BLaER1 treated with 17β-estradiol and CSF1 and Interleukin-3, amounts not matched to agents 10 nM and 100 nM (cell line): ENCODE measurements at regions not wholly inside any gene's neighbourhood (a gene's known extent, or its start where the extent isn't known, plus 50 kb on each side); places are given as distances from the start of the nearest gene placed in this dataset.

ENCODE experiments used
- H3K27ac ChIP-seq, 11 experiments: shearing (Covaris generic); formaldehyde crosslinking; 2 replicates each; pipeline ENCODE4 v1.8.1; 2022
- H3K27me3 ChIP-seq, 11 experiments: shearing (Covaris generic); formaldehyde crosslinking; 2 replicates each; pipeline ENCODE4 v1.8.1; 2022
- H3K36me3 ChIP-seq, 11 experiments: shearing (Covaris generic); formaldehyde crosslinking; 2 replicates each; pipeline ENCODE4 v1.8.1; 2022
- H3K4me1 ChIP-seq, 10 experiments: shearing (Covaris generic); formaldehyde crosslinking; 2 replicates each; pipeline ENCODE4 v1.8.1; 2022
- H3K4me2 ChIP-seq, 11 experiments: shearing (Covaris generic); formaldehyde crosslinking; 2 replicates each; pipeline ENCODE4 v1.8.1; 2022
- H3K4me3 ChIP-seq, 10 experiments: shearing (Covaris generic); formaldehyde crosslinking; 2 replicates each; pipeline ENCODE4 v1.8.1; 2022
- H3K9ac ChIP-seq, 11 experiments: shearing (Covaris generic); formaldehyde crosslinking; 2 replicates each; pipeline ENCODE4 v1.8.1; 2022
- H3K9me3 ChIP-seq, 11 experiments: shearing (Covaris generic); formaldehyde crosslinking; replicated peaks in 1 of 11; 2 replicates each; pipeline ENCODE4 v1.8.1; 2022
- H4K20me1 ChIP-seq, 11 experiments: shearing (Covaris generic); formaldehyde crosslinking; 2 replicates each; pipeline ENCODE4 v1.8.1; 2022
- Cebpa-rat ChIP-seq, 11 experiments: shearing (Covaris generic); IDR thresholded peaks; 2 replicates each; pipeline ENCODE4 v1.8.1; 2022

DNA sequence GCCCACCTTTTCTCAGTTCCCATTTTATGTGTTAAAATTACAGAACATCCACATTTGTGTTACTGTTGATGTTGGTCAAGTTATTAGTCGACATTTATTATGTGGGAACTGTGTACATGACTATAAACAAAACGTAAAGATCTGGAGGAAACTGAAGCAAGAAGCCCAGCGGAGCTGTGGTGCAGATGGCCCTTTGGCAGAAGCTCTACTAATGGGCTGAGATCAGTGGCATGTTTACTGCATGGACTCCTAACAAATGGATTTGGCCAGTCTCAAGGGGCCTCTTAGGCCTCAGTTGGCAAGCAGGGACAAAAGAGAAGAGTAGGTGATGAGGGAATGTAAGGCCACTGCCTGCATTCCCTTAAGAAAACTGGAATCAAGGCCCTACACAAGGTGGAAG lies 282.1 kb upstream of the TCF21 start:
- no peaks in the 10 kb centered on the region for H3K27me3 ChIP-seq
- TF ChIP-seq Cebpa-rat (IDR thresholded peaks at IDR 0.05), result no peak
- H3K4me2 ChIP-seq, result no peak overlapping the region
- no peaks in the 10 kb centered on the region for H3K36me3 ChIP-seq
- no peak overlapping the region for H3K4me3 ChIP-seq
- no peaks in the 10 kb centered on the region for H4K20me1 ChIP-seq
- H3K9ac ChIP-seq, result no peak overlapping the region
- H3K27ac ChIP-seq, result no peak overlapping the region
- H3K4me1 ChIP-seq, result peaks cover 0 to 13% (median 3%) of the 10 kb centered on the region in 10 experiments; a peak in 9 of 20 replicates
- no peaks in the 10 kb centered on the region for H3K9me3 ChIP-seq

DNA sequence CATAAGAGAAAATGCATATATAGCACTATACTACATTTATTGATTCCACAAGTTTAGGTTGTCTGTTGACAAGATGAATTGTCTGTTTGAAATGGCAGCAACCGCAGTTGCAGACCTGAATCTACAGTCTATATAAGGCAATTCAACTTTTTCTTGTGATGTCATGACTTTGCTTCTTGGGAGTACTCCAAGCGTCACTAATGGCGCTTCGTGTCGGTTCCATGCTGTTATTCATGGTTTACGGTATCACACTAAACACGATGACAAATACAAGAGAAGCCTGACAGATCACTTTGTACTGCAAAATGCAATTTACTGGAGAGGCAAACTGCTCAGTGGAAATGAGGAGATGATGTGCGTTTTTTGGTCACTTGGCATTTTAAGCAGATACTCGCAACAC lies 280.3 kb upstream of the TCF21 start:
- no peaks in the 10 kb centered on the region for H4K20me1 ChIP-seq
- H3K27me3 ChIP-seq, result no peaks in the 10 kb centered on the region
- no peak overlapping the region for H3K4me2 ChIP-seq
- TF ChIP-seq Cebpa-rat (IDR thresholded peaks at IDR 0.05), result no peak
- H3K9me3 ChIP-seq, result no peaks in the 10 kb centered on the region
- H3K4me1 ChIP-seq, result peaks cover 0 to 13% (median 3%) of the 10 kb centered on the region in 10 experiments; a peak in 9 of 20 replicates
- H3K4me3 ChIP-seq, result no peak overlapping the region
- H3K27ac ChIP-seq, result no peak overlapping the region
- no peak overlapping the region for H3K9ac ChIP-seq
- H3K36me3 ChIP-seq, result no peaks in the 10 kb centered on the region

GRCh38 chr6:133609415-133610226 lies 279.3 kb upstream of the TCF21 start:
- Histone ChIP-seq H3K9ac (no peak overlapping the region), H3K4me2 (peak overlapping the region in 5 of 11 experiments; percentile 13 to 64 (median 24); a peak in 8 of 22 replicates), H3K27ac (0 out of 22 replicates have a peak overlapping the region, but pooled peaks of 2 of the 11 experiments have one; percentile 0 to 33), H3K4me3 (no peak overlapping the region), H3K9me3 (no peaks in the 10 kb centered on the region), H3K27me3 (no peaks in the 10 kb centered on the region), H3K4me1 (peaks cover 0 to 13% (median 3%) of the 10 kb centered on the region in 10 experiments; a peak in 9 of 20 replicates), H3K36me3 (no peaks in the 10 kb centered on the region), H4K20me1 (no peaks in the 10 kb centered on the region)
- no peak for TF ChIP-seq Cebpa-rat (IDR thresholded peaks at IDR 0.05)

- Histone ChIP-seq H3K4me2 (peak overlapping the region in 3 of 11 experiments; percentile 19 to 64 (median 61); a peak in 5 of 22 replicates), H3K4me1 (peaks cover 0 to 13% (median 3%) of the 10 kb centered on the region in 10 experiments; a peak in 9 of 20 replicates), H3K9ac (no peak overlapping the region), H4K20me1 (no peaks in the 10 kb centered on the region), H3K27me3 (no peaks in the 10 kb centered on the region), H3K36me3 (no peaks in the 10 kb centered on the region), H3K27ac (0 out of 22 replicates have a peak overlapping the region, but pooled peaks of 2 of the 11 experiments have one; percentile 0 to 33), H3K4me3 (no peak overlapping the region), H3K9me3 (no peaks in the 10 kb centered on the region)
- TF ChIP-seq Cebpa-rat (IDR thresholded peaks at IDR 0.05), result no peak
Observed at GRCh38 chr6:133610227-133610840, 278.6 kb upstream of the TCF21 start.

DNA sequence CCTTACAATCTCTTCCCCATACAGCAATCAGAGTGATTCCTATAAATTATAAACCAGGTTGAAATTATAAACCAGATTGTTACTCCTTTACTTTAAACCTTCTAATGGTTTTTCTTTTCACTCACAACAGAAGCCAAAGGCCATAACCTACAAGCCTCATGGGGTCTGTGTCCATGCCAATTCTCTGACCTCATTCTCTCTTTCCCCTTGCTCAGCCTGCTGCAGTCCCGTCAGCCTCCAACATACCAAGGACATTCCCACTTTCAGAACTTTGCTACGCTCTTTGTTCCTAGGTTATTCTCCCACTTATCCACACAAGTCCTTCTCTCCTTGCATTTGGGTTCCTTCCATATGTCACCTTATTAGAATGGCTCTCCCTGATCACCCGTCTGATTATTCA lies 277.9 kb upstream of the TCF21 start:
- Histone ChIP-seq H3K9me3 (no peaks in the 10 kb centered on the region), H3K4me1 (peaks cover 0 to 13% (median 3%) of the 10 kb centered on the region in 10 experiments; a peak in 9 of 20 replicates), H3K27ac (no peak overlapping the region), H3K4me2 (no peak overlapping the region), H4K20me1 (no peaks in the 10 kb centered on the region), H3K27me3 (no peaks in the 10 kb centered on the region), H3K36me3 (no peaks in the 10 kb centered on the region), H3K9ac (no peak overlapping the region), H3K4me3 (no peak overlapping the region)
- no peak for TF ChIP-seq Cebpa-rat (IDR thresholded peaks at IDR 0.05)

GRCh38 chr6:133612459-133612858 lies 276.5 kb upstream of the TCF21 start:
- H3K9ac ChIP-seq, result no peak overlapping the region
- H3K27me3 ChIP-seq, result no peaks in the 10 kb centered on the region
- TF ChIP-seq Cebpa-rat (IDR thresholded peaks at IDR 0.05), result no peak
- no peak overlapping the region for H3K4me3 ChIP-seq
- H3K36me3 ChIP-seq, result no peaks in the 10 kb centered on the region
- peaks cover 0 to 13% (median 3%) of the 10 kb centered on the region in 10 experiments; a peak in 9 of 20 replicates for H3K4me1 ChIP-seq
- H4K20me1 ChIP-seq, result no peaks in the 10 kb centered on the region
- no peak overlapping the region for H3K4me2 ChIP-seq
- H3K27ac ChIP-seq, result no peak overlapping the region
- H3K9me3 ChIP-seq, result no peaks in the 10 kb centered on the region; a peak in 1 of 22 replicates

DNA sequence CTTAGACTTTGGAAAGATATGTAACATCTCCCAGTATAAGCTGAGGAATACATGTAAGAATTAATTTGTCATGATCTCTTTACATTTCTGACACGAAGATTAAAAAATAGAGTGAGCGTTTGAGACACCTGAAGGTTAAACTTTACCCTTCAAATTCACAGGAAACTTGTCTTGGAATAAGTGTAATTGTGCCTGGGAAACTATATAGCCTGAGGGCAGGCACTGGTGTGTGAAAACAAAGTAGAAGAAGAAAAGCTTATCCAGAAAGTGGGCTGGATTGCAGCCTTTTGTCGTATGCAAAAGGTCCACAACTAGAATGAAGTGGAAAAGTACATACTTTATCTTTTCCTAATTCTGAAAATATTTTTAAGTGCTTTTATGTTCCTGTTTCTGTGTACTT lies 275.7 kb upstream of the TCF21 start:
- Histone ChIP-seq H3K9ac (no peak overlapping the region), H3K4me2 (no peak overlapping the region), H3K27ac (no peak overlapping the region), H4K20me1 (no peaks in the 10 kb centered on the region), H3K9me3 (no peaks in the 10 kb centered on the region; a peak in 1 of 22 replicates), H3K36me3 (no peaks in the 10 kb centered on the region), H3K4me3 (no peak overlapping the region), H3K27me3 (no peaks in the 10 kb centered on the region), H3K4me1 (peaks cover 0 to 13% (median 3%) of the 10 kb centered on the region in 10 experiments; a peak in 9 of 20 replicates)
- TF ChIP-seq Cebpa-rat (IDR thresholded peaks at IDR 0.05), result no peak

DNA sequence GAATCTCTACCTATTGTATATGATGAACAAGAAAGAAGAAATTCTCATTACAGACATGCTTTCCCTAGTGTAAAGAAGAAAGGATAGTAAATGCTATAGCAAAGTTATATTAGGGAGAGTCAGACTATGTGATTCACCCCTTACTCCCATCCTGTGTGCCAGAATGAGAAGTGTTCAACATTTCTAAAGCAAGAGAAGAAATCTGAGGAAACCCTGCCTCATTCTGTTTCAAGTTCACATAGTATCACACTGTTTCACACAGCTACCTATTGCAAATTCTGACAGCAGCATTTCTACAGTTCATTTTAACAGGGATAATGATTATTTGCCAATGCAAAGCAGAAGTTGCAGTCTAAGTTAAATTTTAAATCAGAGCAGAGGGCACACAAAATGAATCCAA lies 267.2 kb upstream of the TCF21 start:
- H3K9ac ChIP-seq, result no peak overlapping the region
- no peak overlapping the region for H3K27ac ChIP-seq
- H3K4me1 ChIP-seq, result no peaks in the 10 kb centered on the region
- no peaks in the 10 kb centered on the region for H4K20me1 ChIP-seq
- no peaks in the 10 kb centered on the region for H3K36me3 ChIP-seq
- peaks cover 0 to 7% (median 0%) of the 10 kb centered on the region in 11 experiments; a peak in 4 of 22 replicates for H3K9me3 ChIP-seq
- H3K4me2 ChIP-seq, result no peak overlapping the region
- TF ChIP-seq Cebpa-rat (IDR thresholded peaks at IDR 0.05), result no peak
- no peaks in the 10 kb centered on the region for H3K27me3 ChIP-seq
- H3K4me3 ChIP-seq, result no peak overlapping the region

DNA sequence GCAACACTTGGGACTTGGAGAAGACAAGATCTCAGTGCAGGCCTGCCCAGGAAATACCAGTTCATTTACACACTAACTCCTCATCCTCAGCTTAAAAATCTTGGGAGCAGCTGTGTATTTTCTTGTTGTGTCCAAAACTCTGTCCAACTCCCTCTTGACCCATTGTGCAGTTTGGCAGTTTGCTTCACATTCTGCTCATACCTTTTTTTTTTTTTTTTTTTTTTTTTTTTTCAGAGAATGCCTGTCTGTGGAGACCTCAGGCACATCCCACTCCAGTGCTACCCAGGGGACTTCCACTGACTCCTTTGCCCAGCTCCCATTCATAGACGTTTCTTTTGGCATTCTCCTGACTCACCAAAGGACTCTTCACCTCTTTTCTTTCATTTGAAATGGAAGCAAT lies 265.8 kb upstream of the TCF21 start:
- Histone ChIP-seq H3K36me3 (no peaks in the 10 kb centered on the region), H3K4me1 (no peaks in the 10 kb centered on the region), H4K20me1 (no peaks in the 10 kb centered on the region), H3K9me3 (peaks cover 0 to 7% (median 0%) of the 10 kb centered on the region in 11 experiments; a peak in 3 of 22 replicates), H3K27me3 (no peaks in the 10 kb centered on the region), H3K9ac (no peak overlapping the region), H3K4me2 (no peak overlapping the region), H3K4me3 (no peak overlapping the region), H3K27ac (no peak overlapping the region)
- no peak for TF ChIP-seq Cebpa-rat (IDR thresholded peaks at IDR 0.05)
